Caco-2 (cell line): ENCODE measurements at regions not wholly inside any gene's neighbourhood (a gene's known extent, or its start where the extent isn't known, plus 50 kb on each side); places are given as distances from the start of the nearest gene placed in this dataset.

ENCODE experiments used
- BruUV-seq: library from RNA; stranded (reverse); fragments of 400-500 nt; replicated peaks from 2 replicates; lab custom pipeline; 2021; lab: Mats Ljungman, UMichigan
- CTCF ChIA-PET: fragments of 300-600 bp; sonication (Branson Sonifier 250); formaldehyde crosslinking; loops from one replicate; lab custom pipeline; 2022; ENCODE audit warnings: antibody characterized with exemption; lab: Charles Lee
- POLR2A ChIA-PET: fragments of 300-600 bp; sonication (Branson Sonifier 250); formaldehyde crosslinking; loops from one replicate; lab custom pipeline; 2022; ENCODE audit warnings: antibody characterized with exemption; lab: Charles Lee
- DNase-seq, 2 experiments: peaks; one replicate each; pipeline versions ENCODE4 v3.0.0 to v3.0.0-alpha.2; 2020 to 2022
- H3K27me3 ChIP-seq: replicated peaks from 2 replicates; pipeline ENCODE4 v1.6.0; 2011; ENCODE audit warnings: low read length; ENCODE audit not compliant: control insufficient read depth, insufficient read depth
- H3K36me3 ChIP-seq: 2 replicates; pipeline ENCODE4 v1.5.1; 2011; ENCODE audit warnings: low read length; ENCODE audit not compliant: control insufficient read depth, insufficient read depth
- H3K4me1 ChIP-seq: fragments of 250-450 bp; sonication (Bioruptor Pico); 2 replicates; pipeline ENCODE4 v1.5.1; 2020; ENCODE audit warnings: mild to moderate bottlenecking
- H3K4me3 ChIP-seq: 2 replicates; pipeline ENCODE4 v1.5.1; 2011; ENCODE audit warnings: low read depth, mild to moderate bottlenecking, control low read depth, low read length
- H3K9me3 ChIP-seq: fragments of 250-450 bp; sonication (Bioruptor Pico); 2 replicates; pipeline ENCODE4 v1.5.1; 2020; ENCODE audit warnings: mild to moderate bottlenecking, moderate library complexity
- H3K27ac Mint-ChIP-seq: one replicate; pipeline ENCODE4 v1.8.0; 2022; ENCODE audit warnings: mixed read lengths; ENCODE audit not compliant: unreplicated experiment
- H3K27me3 Mint-ChIP-seq: one replicate; pipeline ENCODE4 v1.8.0; 2022; ENCODE audit warnings: mixed read lengths; ENCODE audit not compliant: insufficient read depth, unreplicated experiment
- H3K36me3 Mint-ChIP-seq: one replicate; pipeline ENCODE4 v1.8.0; 2022; ENCODE audit warnings: mild to moderate bottlenecking, mixed read lengths; ENCODE audit not compliant: insufficient read depth, unreplicated experiment
- H3K4me1 Mint-ChIP-seq: one replicate; pipeline ENCODE4 v1.8.0; 2022; ENCODE audit warnings: low read depth, mixed read lengths; ENCODE audit not compliant: unreplicated experiment
- H3K4me3 Mint-ChIP-seq: one replicate; pipeline ENCODE4 v1.8.0; 2022; ENCODE audit warnings: mild to moderate bottlenecking, moderate library complexity, mixed read lengths; ENCODE audit not compliant: unreplicated experiment
- H3K9me3 Mint-ChIP-seq: one replicate; pipeline ENCODE4 v1.8.0; 2022; ENCODE audit warnings: mixed read lengths; ENCODE audit not compliant: unreplicated experiment
- CTCF ChIP-seq, 2 experiments: fragments of 200-600 bp in 1 of 2; IDR thresholded peaks; 1 replicate in 1 of 2; 2 replicates in 1 of 2; pipeline versions ENCODE4 v1.5.1 to v1.8.0; 2011 to 2022; ENCODE audit warnings: antibody characterized with exemption in 1 of 2, control low read depth in 1 of 2, inconsistent platforms in 1 of 2, low read depth in 1 of 2, low read length in 1 of 2, mild to moderate bottlenecking in 1 of 2, moderate library complexity in 1 of 2; ENCODE audit not compliant: insufficient read depth in 1 of 2, severe bottlenecking in 1 of 2, unreplicated experiment in 1 of 2
- intact Hi-C: fragments of 100-400 bp; cut with micrococcal nuclease; formaldehyde crosslinking; loops from one replicate; pipeline ENCODE4 v1.10.0; 2022; ENCODE audit not compliant: unreplicated experiment

DNA sequence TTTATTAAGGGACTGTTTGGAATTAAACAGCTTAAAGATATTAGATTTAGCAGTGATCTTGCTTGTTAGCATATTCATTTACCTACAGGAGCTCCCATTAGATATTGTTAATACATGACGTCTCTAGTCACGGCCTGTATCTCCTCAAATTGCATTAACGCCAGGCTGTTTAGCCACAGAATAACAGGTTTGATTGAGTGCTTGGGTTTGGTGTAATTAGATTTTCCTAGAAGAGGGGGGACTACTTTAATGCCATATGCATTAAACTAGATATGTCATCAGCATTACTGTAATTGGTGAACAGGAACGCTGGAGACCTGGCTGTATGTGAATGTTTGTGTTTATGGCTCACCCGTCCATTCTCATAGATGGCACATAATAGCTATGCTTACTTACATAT is 841.4 kb upstream of the NR2F2 start:
- no peaks in the 10 kb centered on the region for H3K9me3 ChIP-seq
- TF ChIP-seq CTCF (IDR thresholded peaks at IDR 0.05; ENCODE audit: insufficient read depth in 1 of 2, low read depth in 1 of 2, low read length in 1 of 2, severe bottlenecking in 1 of 2, unreplicated experiment in 1 of 2) = no peak
- H3K27me3 ChIP-seq = no peaks in the 10 kb centered on the region
- H3K4me1 Mint-ChIP-seq = peaks cover 7% of the 10 kb centered on the region
- peaks cover 5% of the 10 kb centered on the region for H3K4me1 ChIP-seq
- H3K27ac Mint-ChIP-seq = no peak overlapping the region
- H3K27me3 Mint-ChIP-seq = no peaks in the 10 kb centered on the region
- no peak overlapping the region for H3K4me3 Mint-ChIP-seq
- no TSS peak for BruUV-seq
- no peaks in the 10 kb centered on the region for H3K36me3 Mint-ChIP-seq
- ChIA-PET POLR2A (no interaction called here), CTCF (no interaction called here)
- peaks cover 13% of the 10 kb centered on the region for H3K9me3 Mint-ChIP-seq
- no peak for DNase-seq
- no peak overlapping the region for H3K4me3 ChIP-seq
- no peaks in the 10 kb centered on the region for H3K36me3 ChIP-seq
- intact Hi-C loops = no loop called here

- Histone ChIP-seq H3K36me3 (no peaks in the 10 kb centered on the region), H3K27me3 (no peaks in the 10 kb centered on the region), H3K4me3 (no peak overlapping the region), H3K9me3 (no peaks in the 10 kb centered on the region), H3K4me1 (peaks cover 5% of the 10 kb centered on the region)
- BruUV-seq = no TSS peak
- DNase-seq = no peak
- Mint-ChIP-seq H3K4me1 (peaks cover 7% of the 10 kb centered on the region), H3K36me3 (no peaks in the 10 kb centered on the region), H3K9me3 (no peaks in the 10 kb centered on the region), H3K4me3 (no peak overlapping the region), H3K27ac (no peak overlapping the region), H3K27me3 (no peaks in the 10 kb centered on the region)
- POLR2A ChIA-PET = no interaction called here
- no peak for TF ChIP-seq CTCF (IDR thresholded peaks at IDR 0.05; ENCODE audit: insufficient read depth in 1 of 2, low read depth in 1 of 2, low read length in 1 of 2, severe bottlenecking in 1 of 2, unreplicated experiment in 1 of 2)
- intact Hi-C loops = no loop called here
- CTCF ChIA-PET = no interaction called here
Measured at GRCh38 chr15:95492388-95493070, 838.0 kb upstream of the NR2F2 start.

GRCh38 chr15:95494971-95495541 is 835.4 kb upstream of the NR2F2 start:
- Histone ChIP-seq H3K9me3 (no peaks in the 10 kb centered on the region), H3K36me3 (no peaks in the 10 kb centered on the region), H3K4me1 (peaks cover 5% of the 10 kb centered on the region), H3K4me3 (no peak overlapping the region), H3K27me3 (no peaks in the 10 kb centered on the region)
- no peak overlapping the region for H3K4me3 Mint-ChIP-seq
- no peak for DNase-seq
- intact Hi-C loops = no loop called here
- POLR2A ChIA-PET = no interaction called here
- no peak overlapping the region for H3K27ac Mint-ChIP-seq
- no peak for TF ChIP-seq CTCF (IDR thresholded peaks at IDR 0.05; ENCODE audit: insufficient read depth in 1 of 2, low read depth in 1 of 2, low read length in 1 of 2, severe bottlenecking in 1 of 2, unreplicated experiment in 1 of 2)
- no peaks in the 10 kb centered on the region for H3K36me3 Mint-ChIP-seq
- BruUV-seq = no TSS peak
- no peaks in the 10 kb centered on the region for H3K9me3 Mint-ChIP-seq
- CTCF ChIA-PET = no interaction called here
- H3K27me3 Mint-ChIP-seq = no peaks in the 10 kb centered on the region
- peaks cover 7% of the 10 kb centered on the region for H3K4me1 Mint-ChIP-seq
